ENCODE measurements at regions not wholly inside any gene's neighbourhood (a gene's known extent, or its start where the extent isn't known, plus 50 kb on each side); places are given as distances from the start of the nearest gene placed in this dataset.

DNA sequence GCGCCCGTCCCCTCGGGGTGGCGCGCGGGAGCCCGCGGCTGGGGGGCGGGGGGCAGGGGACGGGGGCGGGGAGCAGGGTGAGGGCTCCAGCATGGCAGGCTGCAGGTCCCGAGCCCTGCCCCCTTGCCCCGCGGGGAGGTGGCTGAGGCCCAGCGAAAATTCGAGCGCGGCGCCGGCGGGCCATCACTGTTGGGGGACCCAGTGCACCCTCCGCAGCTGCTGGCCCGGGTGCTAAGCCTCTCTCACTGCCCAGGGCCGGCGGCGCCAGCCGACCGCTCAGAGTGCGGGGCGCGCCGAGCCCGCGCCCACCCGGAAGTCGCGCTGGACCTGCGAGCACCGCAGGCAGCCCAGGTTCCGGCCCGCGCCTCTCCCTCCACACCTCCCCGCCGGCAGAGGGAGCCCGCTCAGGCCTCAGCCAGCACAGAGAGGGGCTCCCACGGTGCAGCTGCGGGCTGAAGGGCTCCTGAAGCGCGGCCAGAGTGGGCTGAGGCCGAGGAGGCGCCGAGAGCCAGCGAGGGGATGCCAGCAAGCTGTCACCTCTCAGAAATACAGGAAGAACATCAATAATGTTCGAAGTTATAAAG lies 290.8 kb upstream of the PRSS16 start (continued):
- peak; percentile 57 for TF ChIP-seq RBM39 (IDR thresholded peaks at IDR 0.05; ENCODE audit: low read depth, low read length, poor library complexity, severe bottlenecking)
- TF ChIP-seq, protein P1, sequence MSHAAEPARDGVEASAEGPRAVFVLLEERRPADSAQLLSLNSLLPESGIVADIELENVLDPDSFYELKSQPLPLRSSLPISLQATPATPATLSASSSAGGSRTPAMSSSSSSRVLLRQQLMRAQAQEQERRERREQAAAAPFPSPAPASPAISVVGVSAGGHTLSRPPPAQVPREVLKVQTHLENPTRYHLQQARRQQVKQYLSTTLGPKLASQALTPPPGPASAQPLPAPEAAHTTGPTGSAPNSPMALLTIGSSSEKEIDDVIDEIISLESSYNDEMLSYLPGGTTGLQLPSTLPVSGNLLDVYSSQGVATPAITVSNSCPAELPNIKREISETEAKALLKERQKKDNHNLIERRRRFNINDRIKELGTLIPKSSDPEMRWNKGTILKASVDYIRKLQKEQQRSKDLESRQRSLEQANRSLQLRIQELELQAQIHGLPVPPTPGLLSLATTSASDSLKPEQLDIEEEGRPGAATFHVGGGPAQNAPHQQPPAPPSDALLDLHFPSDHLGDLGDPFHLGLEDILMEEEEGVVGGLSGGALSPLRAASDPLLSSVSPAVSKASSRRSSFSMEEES (CRISPR knock-in tag; IDR thresholded peaks at IDR 0.05) = 0 out of 2 replicates have a peak, but pooled peaks have one; percentile 55
- TF ChIP-seq, protein P2, sequence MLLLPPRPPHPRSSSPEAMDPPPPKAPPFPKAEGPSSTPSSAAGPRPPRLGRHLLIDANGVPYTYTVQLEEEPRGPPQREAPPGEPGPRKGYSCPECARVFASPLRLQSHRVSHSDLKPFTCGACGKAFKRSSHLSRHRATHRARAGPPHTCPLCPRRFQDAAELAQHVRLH (CRISPR knock-in tag; IDR thresholded peaks at IDR 0.05; ENCODE audit: borderline replicate concordance, low read depth) = peak; percentile 80; the same call in 1 of the 2 replicates
- TF ChIP-seq SATB2 (CRISPR knock-in tag; IDR thresholded peaks at IDR 0.05) = peak; percentile 36; the same call in 1 of the 2 replicates
- TF ChIP-seq ZNF205 (CRISPR knock-in tag; IDR thresholded peaks at IDR 0.05) = peak; percentile 84; the same call in 1 of the 2 replicates
- TF ChIP-seq GABPA (IDR thresholded peaks at IDR 0.05; ENCODE audit: low read depth, low read length) = peak; percentile 62
- peak; percentile 74 for TF ChIP-seq GABPA (CRISPR knock-in tag; IDR thresholded peaks at IDR 0.05; ENCODE audit: low read depth)
- peak; percentile 68 for TF ChIP-seq PHF8 (CRISPR knock-in tag; IDR thresholded peaks at IDR 0.05)
- TF ChIP-seq, protein P3, sequence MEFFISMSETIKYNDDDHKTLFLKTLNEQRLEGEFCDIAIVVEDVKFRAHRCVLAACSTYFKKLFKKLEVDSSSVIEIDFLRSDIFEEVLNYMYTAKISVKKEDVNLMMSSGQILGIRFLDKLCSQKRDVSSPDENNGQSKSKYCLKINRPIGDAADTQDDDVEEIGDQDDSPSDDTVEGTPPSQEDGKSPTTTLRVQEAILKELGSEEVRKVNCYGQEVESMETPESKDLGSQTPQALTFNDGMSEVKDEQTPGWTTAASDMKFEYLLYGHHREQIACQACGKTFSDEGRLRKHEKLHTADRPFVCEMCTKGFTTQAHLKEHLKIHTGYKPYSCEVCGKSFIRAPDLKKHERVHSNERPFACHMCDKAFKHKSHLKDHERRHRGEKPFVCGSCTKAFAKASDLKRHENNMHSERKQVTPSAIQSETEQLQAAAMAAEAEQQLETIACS (CRISPR knock-in tag; IDR thresholded peaks at IDR 0.05) = peak; percentile 78
- TF ChIP-seq ZNF12 (CRISPR knock-in tag; IDR thresholded peaks at IDR 0.05) = 0 out of 2 replicates have a peak, but pooled peaks have one; percentile 41
- peak; percentile 61; the same call in 1 of the 2 replicates for TF ChIP-seq ADNP (CRISPR knock-in tag; IDR thresholded peaks at IDR 0.05)
- TF ChIP-seq, protein P4, sequence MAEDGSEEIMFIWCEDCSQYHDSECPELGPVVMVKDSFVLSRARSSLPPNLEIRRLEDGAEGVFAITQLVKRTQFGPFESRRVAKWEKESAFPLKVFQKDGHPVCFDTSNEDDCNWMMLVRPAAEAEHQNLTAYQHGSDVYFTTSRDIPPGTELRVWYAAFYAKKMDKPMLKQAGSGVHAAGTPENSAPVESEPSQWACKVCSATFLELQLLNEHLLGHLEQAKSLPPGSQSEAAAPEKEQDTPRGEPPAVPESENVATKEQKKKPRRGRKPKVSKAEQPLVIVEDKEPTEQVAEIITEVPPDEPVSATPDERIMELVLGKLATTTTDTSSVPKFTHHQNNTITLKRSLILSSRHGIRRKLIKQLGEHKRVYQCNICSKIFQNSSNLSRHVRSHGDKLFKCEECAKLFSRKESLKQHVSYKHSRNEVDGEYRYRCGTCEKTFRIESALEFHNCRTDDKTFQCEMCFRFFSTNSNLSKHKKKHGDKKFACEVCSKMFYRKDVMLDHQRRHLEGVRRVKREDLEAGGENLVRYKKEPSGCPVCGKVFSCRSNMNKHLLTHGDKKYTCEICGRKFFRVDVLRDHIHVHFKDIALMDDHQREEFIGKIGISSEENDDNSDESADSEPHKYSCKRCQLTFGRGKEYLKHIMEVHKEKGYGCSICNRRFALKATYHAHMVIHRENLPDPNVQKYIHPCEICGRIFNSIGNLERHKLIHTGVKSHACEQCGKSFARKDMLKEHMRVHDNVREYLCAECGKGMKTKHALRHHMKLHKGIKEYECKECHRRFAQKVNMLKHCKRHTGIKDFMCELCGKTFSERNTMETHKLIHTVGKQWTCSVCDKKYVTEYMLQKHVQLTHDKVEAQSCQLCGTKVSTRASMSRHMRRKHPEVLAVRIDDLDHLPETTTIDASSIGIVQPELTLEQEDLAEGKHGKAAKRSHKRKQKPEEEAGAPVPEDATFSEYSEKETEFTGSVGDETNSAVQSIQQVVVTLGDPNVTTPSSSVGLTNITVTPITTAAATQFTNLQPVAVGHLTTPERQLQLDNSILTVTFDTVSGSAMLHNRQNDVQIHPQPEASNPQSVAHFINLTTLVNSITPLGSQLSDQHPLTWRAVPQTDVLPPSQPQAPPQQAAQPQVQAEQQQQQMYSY (CRISPR knock-in tag; IDR thresholded peaks at IDR 0.05) = peak; percentile 40; the same call in 1 of the 2 replicates
- peak; percentile 56; the same call in 1 of the 2 replicates for TF ChIP-seq DMAP1 (CRISPR knock-in tag; IDR thresholded peaks at IDR 0.05)
- peak; percentile 93 for TF ChIP-seq ZBTB7B (CRISPR knock-in tag; IDR thresholded peaks at IDR 0.05)
- TF ChIP-seq, protein P5, sequence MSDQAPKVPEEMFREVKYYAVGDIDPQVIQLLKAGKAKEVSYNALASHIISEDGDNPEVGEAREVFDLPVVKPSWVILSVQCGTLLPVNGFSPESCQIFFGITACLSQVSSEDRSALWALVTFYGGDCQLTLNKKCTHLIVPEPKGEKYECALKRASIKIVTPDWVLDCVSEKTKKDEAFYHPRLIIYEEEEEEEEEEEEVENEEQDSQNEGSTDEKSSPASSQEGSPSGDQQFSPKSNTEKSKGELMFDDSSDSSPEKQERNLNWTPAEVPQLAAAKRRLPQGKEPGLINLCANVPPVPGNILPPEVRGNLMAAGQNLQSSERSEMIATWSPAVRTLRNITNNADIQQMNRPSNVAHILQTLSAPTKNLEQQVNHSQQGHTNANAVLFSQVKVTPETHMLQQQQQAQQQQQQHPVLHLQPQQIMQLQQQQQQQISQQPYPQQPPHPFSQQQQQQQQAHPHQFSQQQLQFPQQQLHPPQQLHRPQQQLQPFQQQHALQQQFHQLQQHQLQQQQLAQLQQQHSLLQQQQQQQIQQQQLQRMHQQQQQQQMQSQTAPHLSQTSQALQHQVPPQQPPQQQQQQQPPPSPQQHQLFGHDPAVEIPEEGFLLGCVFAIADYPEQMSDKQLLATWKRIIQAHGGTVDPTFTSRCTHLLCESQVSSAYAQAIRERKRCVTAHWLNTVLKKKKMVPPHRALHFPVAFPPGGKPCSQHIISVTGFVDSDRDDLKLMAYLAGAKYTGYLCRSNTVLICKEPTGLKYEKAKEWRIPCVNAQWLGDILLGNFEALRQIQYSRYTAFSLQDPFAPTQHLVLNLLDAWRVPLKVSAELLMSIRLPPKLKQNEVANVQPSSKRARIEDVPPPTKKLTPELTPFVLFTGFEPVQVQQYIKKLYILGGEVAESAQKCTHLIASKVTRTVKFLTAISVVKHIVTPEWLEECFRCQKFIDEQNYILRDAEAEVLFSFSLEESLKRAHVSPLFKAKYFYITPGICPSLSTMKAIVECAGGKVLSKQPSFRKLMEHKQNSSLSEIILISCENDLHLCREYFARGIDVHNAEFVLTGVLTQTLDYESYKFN (CRISPR knock-in tag; conservative IDR thresholded peaks at IDR 0.05) = 0 out of 2 replicates have a peak, but pooled peaks have one; percentile 9
- peak; percentile 59 for TF ChIP-seq FOSL2 (CRISPR knock-in tag; IDR thresholded peaks at IDR 0.05)
- TF ChIP-seq, protein P6, sequence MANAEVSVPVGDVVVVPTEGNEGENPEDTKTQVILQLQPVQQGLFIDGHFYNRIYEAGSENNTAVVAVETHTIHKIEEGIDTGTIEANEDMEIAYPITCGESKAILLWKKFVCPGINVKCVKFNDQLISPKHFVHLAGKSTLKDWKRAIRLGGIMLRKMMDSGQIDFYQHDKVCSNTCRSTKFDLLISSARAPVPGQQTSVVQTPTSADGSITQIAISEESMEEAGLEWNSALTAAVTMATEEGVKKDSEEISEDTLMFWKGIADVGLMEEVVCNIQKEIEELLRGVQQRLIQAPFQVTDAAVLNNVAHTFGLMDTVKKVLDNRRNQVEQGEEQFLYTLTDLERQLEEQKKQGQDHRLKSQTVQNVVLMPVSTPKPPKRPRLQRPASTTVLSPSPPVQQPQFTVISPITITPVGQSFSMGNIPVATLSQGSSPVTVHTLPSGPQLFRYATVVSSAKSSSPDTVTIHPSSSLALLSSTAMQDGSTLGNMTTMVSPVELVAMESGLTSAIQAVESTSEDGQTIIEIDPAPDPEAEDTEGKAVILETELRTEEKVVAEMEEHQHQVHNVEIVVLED (CRISPR knock-in tag; IDR thresholded peaks at IDR 0.05; ENCODE audit: borderline replicate concordance) = peak; percentile 32; the same call in 1 of the 2 replicates

All from HepG2 (cell line).